SK-N-SH (cell line): ENCODE measurements at regions not wholly inside any gene's neighbourhood (a gene's known extent, or its start where the extent isn't known, plus 50 kb on each side); places are given as distances from the start of the nearest gene placed in this dataset.

ENCODE experiments used
- CTCF ChIA-PET: fragments of 300-600, 350-600 bp; formaldehyde crosslinking; extraction: SDS; loops from one replicate; lab custom pipeline; 2021; lab: Yijun Ruan, JAX
- POLR2A ChIA-PET: fragments of 350-600 bp; sonication (Branson Sonifier 250); formaldehyde crosslinking; extraction: SDS; loops from one replicate; lab custom pipeline; 2020; ENCODE audit warnings: antibody characterized with exemption, inconsistent platforms; lab: Yijun Ruan, JAX
- DNase-seq: peaks from one replicate; pipeline ENCODE4 v3.0.0; 2012
- H2AFZ ChIP-seq: fragments of 200-600 bp; sonication (generic); 2 replicates; pipeline ENCODE4 v1.8.1; 2016; ENCODE audit warnings: antibody characterized with exemption, mild to moderate bottlenecking, low read depth
- H3F3A ChIP-seq: fragments of 200-600 bp; sonication (generic); replicated peaks from 2 replicates; pipeline ENCODE3; 2016; ENCODE audit warnings: antibody characterized with exemption, mild to moderate bottlenecking; ENCODE audit not compliant: insufficient read depth
- H3K27ac ChIP-seq, 2 experiments: fragments of 200-500 bp in 1 of 2; fragments of 200-600 bp in 1 of 2; sonication (Bioruptor generic) in 1 of 2; sonication (generic), shearing (Covaris generic) in 1 of 2; 2 replicates each; pipeline versions ENCODE4 v1.5.1 to v1.6.1; 2014 to 2016; ENCODE audit warnings: low read depth in 2 of 2, inconsistent platforms in 1 of 2, low read length in 1 of 2, mild to moderate bottlenecking in 1 of 2, mixed read lengths in 1 of 2
- H3K27me3 ChIP-seq: fragments of 200-600 bp; sonication (generic), shearing (Covaris generic); 2 replicates; pipeline ENCODE4 v1.6.1; 2016; ENCODE audit warnings: mixed run types; ENCODE audit not compliant: insufficient read depth
- H3K36me3 ChIP-seq, 2 experiments: fragments of 200-500 bp in 1 of 2; fragments of 200-600 bp in 1 of 2; sonication (Bioruptor generic) in 1 of 2; sonication (generic) in 1 of 2; replicated peaks in 1 of 2; 2 replicates each; pipeline versions ENCODE3 to v1.5.1; 2014 to 2016; ENCODE audit warnings: low read length in 1 of 2, mild to moderate bottlenecking in 1 of 2; ENCODE audit not compliant: insufficient read depth in 2 of 2, control insufficient read depth in 1 of 2
- H3K4me1 ChIP-seq, 2 experiments: fragments of 200-500 bp in 1 of 2; fragments of 200-600 bp in 1 of 2; sonication (Bioruptor generic) in 1 of 2; sonication (generic), shearing (Covaris generic) in 1 of 2; 2 replicates each; pipeline versions ENCODE4 v1.5.1 to v1.6.1; 2014 to 2016; ENCODE audit warnings: low read depth in 1 of 2, low read length in 1 of 2, mixed run types in 1 of 2; ENCODE audit not compliant: insufficient read depth in 2 of 2, control insufficient read depth in 1 of 2
- H3K4me2 ChIP-seq: fragments of 200-600 bp; sonication (generic), shearing (Covaris generic); 2 replicates; pipeline ENCODE4 v1.6.1; 2017; ENCODE audit warnings: mixed run types
- H3K4me3 ChIP-seq, 2 experiments: fragments of 200-500 bp in 1 of 2; fragments of 200-600 bp in 1 of 2; sonication (Bioruptor generic) in 1 of 2; sonication (generic), shearing (Covaris generic) in 1 of 2; 2 replicates each; pipeline versions ENCODE4 v1.5.1 to v1.8.1; 2014 to 2016; ENCODE audit warnings: low read depth in 2 of 2, inconsistent platforms in 1 of 2, low read length in 1 of 2, mild to moderate bottlenecking in 1 of 2, mixed read lengths in 1 of 2, moderate library complexity in 1 of 2
- H3K79me2 ChIP-seq: fragments of 200-600 bp; sonication (generic); 2 replicates; pipeline ENCODE4 v1.8.1; 2017; ENCODE audit warnings: mild to moderate bottlenecking; ENCODE audit not compliant: insufficient read depth
- H3K9ac ChIP-seq: fragments of 200-600 bp; sonication (generic); 2 replicates; pipeline ENCODE4 v1.6.1; 2017; ENCODE audit warnings: mixed run types
- H3K9me2 ChIP-seq: fragments of 200-600 bp; sonication (generic); 2 replicates; pipeline ENCODE4 v1.6.1; 2017; ENCODE audit warnings: mixed run types
- H3K9me3 ChIP-seq: fragments of 200-600 bp; sonication (generic); 2 replicates; pipeline ENCODE4 v1.6.1; 2017; ENCODE audit warnings: mixed run types, mild to moderate bottlenecking, moderate library complexity
- H4K20me1 ChIP-seq: fragments of 200-600 bp; sonication (generic); 2 replicates; pipeline ENCODE4 v1.6.1; 2017; ENCODE audit warnings: mild to moderate bottlenecking, mixed run types; ENCODE audit not compliant: insufficient read depth
- ELF1 ChIP-seq: IDR thresholded peaks from 2 replicates; pipeline ENCODE4 v1.4.0; 2012
- EZH2phosphoT487 ChIP-seq: fragments of 200-600 bp; sonication (generic); IDR thresholded peaks from 2 replicates; pipeline ENCODE4 v1.6.1; 2017; ENCODE audit warnings: low read depth, mixed run types, mild to moderate bottlenecking, antibody characterized with exemption, moderate library complexity, borderline replicate concordance
- FOXM1 ChIP-seq: IDR thresholded peaks from 2 replicates; pipeline ENCODE4 v1.4.0; 2012; ENCODE audit warnings: low read depth, mild to moderate bottlenecking
- MAX ChIP-seq: IDR thresholded peaks from 2 replicates; pipeline ENCODE4 v1.4.0; 2012; ENCODE audit warnings: low read depth
- MEF2A ChIP-seq: IDR thresholded peaks from 2 replicates; pipeline ENCODE4 v1.4.0; 2012; ENCODE audit warnings: low read depth, borderline replicate concordance
- MXI1 ChIP-seq: IDR thresholded peaks from 2 replicates; pipeline ENCODE4 v1.6.1; 2012; ENCODE audit warnings: mild to moderate bottlenecking, low read depth, low read length, improper control_type of control experiment
- RAD21 ChIP-seq: IDR thresholded peaks from 2 replicates; pipeline ENCODE4 v1.6.1; 2012; ENCODE audit warnings: mild to moderate bottlenecking, low read length
- REST ChIP-seq: IDR thresholded peaks from 2 replicates; pipeline ENCODE4 v1.6.1; 2012; ENCODE audit warnings: mild to moderate bottlenecking, low read depth, low read length, moderate library complexity
- SMC3 ChIP-seq: IDR thresholded peaks from 2 replicates; pipeline ENCODE4 v1.6.1; 2012; ENCODE audit warnings: low read depth, low read length, improper control_type of control experiment
- USF1 ChIP-seq: IDR thresholded peaks from 2 replicates; pipeline ENCODE4 v1.4.0; 2012; ENCODE audit warnings: low read depth, borderline replicate concordance
- USF2 ChIP-seq: fragments of 150-350 bp; IDR thresholded peaks from 2 replicates; pipeline ENCODE4 v1.6.1; 2017; ENCODE audit warnings: antibody characterized with exemption, low read length, low read depth, borderline replicate concordance
- YY1 ChIP-seq: IDR thresholded peaks from 2 replicates; pipeline ENCODE4 v1.4.0; 2012; ENCODE audit warnings: low read depth, mild to moderate bottlenecking
- WGBS: methylation state at CpG from one replicate; pipeline ENCODE4 v1.1.6; 2017; ENCODE audit warnings: low lambda C conversion rate; 5-methylcytosine and 5-hydroxymethylcytosine counted together

DNA sequence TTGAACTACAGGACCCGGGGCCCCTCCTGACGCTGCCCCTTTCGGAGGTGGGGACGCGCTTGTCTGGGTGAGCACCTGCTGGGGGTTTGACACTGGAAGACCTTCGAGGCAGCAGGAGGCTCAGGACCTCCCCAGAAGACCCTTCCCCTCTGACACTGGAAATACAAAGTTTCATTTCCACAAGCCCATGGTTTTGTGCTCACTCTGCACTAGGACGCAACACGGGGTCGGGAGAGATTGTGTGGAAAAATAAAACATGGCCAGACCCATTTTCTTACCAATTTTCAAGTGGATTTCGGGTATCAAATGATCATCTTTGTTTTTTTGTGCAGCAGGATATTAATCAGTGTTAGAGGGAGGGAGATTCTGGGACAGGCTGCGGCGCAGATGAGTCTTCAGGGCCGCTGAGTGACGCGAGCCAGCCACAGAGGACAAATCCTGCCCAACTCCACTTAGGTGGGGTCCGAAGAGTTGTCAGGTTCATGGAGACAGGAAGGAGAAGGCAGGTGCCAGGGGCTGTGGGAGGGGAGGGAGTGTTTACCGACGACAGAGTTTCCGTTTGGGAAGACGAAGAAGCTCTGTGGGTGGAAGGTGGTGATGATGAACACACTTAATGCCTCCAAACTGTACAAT is 160.0 kb upstream of the AFDN start:
- POLR2A ChIA-PET = no interaction called here
- DNase-seq = no peak
- H3K9me3 ChIP-seq = no peaks in the 10 kb centered on the region

More for the DNA sequence above, 160.0 kb upstream of the AFDN start:
- Histone ChIP-seq H2AFZ (no peak overlapping the region), H3K36me3 (no peaks in the 10 kb centered on the region), H3K4me3 (no peak overlapping the region), H4K20me1 (no peaks in the 10 kb centered on the region), H3K4me1 (peaks cover 0 to 6% of the 10 kb centered on the region in 2 experiments; a peak in 1 of 4 replicates), H3K27ac (no peak overlapping the region), H3K4me2 (no peak overlapping the region), H3K79me2 (no peaks in the 10 kb centered on the region), H3K9ac (no peak overlapping the region), H3K9me2 (no peaks in the 10 kb centered on the region), H3F3A (no peaks in the 10 kb centered on the region), H3K27me3 (no peaks in the 10 kb centered on the region)
- WGBS = 76% methylated on average over 15 of the region's 20 CpGs
- no peak for TF ChIP-seq REST
- no peak for TF ChIP-seq MAX
- no peak for TF ChIP-seq YY1
- no peak for TF ChIP-seq EZH2phosphoT487
- no peak for TF ChIP-seq MEF2A
- TF ChIP-seq ELF1 = no peak
- TF ChIP-seq FOXM1 = no peak
- no peak for TF ChIP-seq SMC3
- TF ChIP-seq MXI1 = no peak
- TF ChIP-seq RAD21 = no peak
- TF ChIP-seq USF2 = no peak
- no peak for TF ChIP-seq USF1
- CTCF ChIA-PET = no interaction called here
